A549 (cell line): ENCODE measurements at regions not wholly inside any gene's neighbourhood (a gene's known extent, or its start where the extent isn't known, plus 50 kb on each side); places are given as distances from the start of the nearest gene placed in this dataset.

ENCODE experiments used
- CEBPB ChIP-seq, 2 experiments: fragments of >200 bp in 1 of 2; sonication (Bioruptor Twin) in 1 of 2; formaldehyde crosslinking in 1 of 2; IDR thresholded peaks; 2 replicates each; pipeline ENCODE4 v1.6.1; 2012 to 2016
- CTCF ChIP-seq: fragments of >200 bp; sonication (Bioruptor Twin); formaldehyde crosslinking; IDR thresholded peaks from 3 replicates; pipeline ENCODE4 v1.5.1; 2016
- KDM1A ChIP-seq: fragments of 200-600 bp; sonication (generic); IDR thresholded peaks from 2 replicates; pipeline ENCODE4 v1.6.1; 2016; ENCODE audit warnings: low read depth, mild to moderate bottlenecking
- NR3C1 ChIP-seq: fragments of >200 bp; sonication (Bioruptor Twin); formaldehyde crosslinking; IDR thresholded peaks from 3 replicates; pipeline ENCODE4 v1.6.1; 2017
- PHF8 ChIP-seq: fragments of 200-600 bp; sonication (generic); IDR thresholded peaks from 2 replicates; pipeline ENCODE4 v1.6.1; 2016; ENCODE audit warnings: low read depth, mild to moderate bottlenecking, antibody characterized with exemption, moderate library complexity, borderline replicate concordance

DNA sequence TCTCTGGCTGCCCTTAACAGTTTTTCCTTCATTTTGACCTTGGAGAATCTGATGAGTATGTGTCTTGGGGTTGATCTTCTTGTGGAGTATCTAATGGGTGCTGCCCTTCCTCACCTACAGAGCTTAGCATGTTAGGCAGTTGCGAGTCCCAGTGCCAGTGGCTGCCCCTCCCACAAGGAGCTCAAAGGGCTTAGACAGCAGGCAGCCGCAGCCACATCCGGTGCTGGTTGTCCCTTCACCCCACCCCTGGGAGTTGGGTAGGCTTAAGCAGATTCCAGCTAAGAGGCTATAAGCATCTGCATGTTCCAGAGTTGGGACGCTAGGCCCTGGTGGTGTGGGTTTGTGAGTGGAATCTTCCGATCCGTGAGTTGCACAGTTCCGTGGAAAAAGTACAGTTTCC lies 322.1 kb upstream of the ARX start:
- TF ChIP-seq CTCF (no peak), KDM1A (no peak), CEBPB (IDR thresholded peaks at IDR 0.05) (no peak), PHF8 (no peak), NR3C1 (no peak)
